ENCODE measurements at regions not wholly inside any gene's neighbourhood (a gene's known extent, or its start where the extent isn't known, plus 50 kb on each side); places are given as distances from the start of the nearest gene placed in this dataset.

- no peak for DNase-seq (ENCODE audit: low read depth)
Measured at GRCh38 chr4:11908712-11909111, 480.0 kb upstream of the HS3ST1 start.

GRCh38 chr4:11908205-11908604, 479.5 kb upstream of the HS3ST1 start:
- DNase-seq (ENCODE audit: low read depth): no peak

GRCh38 chr4:11904846-11905739, 476.4 kb upstream of the HS3ST1 start:
- no peak for DNase-seq (ENCODE audit: low read depth)

- DNase-seq (ENCODE audit: low read depth): no peak
Measured at GRCh38 chr4:11904117-11904535, 475.4 kb upstream of the HS3ST1 start.

- no peak for DNase-seq (ENCODE audit: low read depth)
Measured at GRCh38 chr4:11901089-11901488, 472.4 kb upstream of the HS3ST1 start.

- no peak for DNase-seq (ENCODE audit: low read depth)
Measured at GRCh38 chr4:11900359-11900758, 471.7 kb upstream of the HS3ST1 start.

- DNase-seq (ENCODE audit: low read depth): no peak
Measured at GRCh38 chr4:11898796-11899195, 470.1 kb upstream of the HS3ST1 start.

GRCh38 chr4:11895766-11896165, 467.1 kb upstream of the HS3ST1 start:
- no peak for DNase-seq (ENCODE audit: low read depth)

GRCh38 chr4:11894977-11895376, 466.3 kb upstream of the HS3ST1 start:
- no peak for DNase-seq (ENCODE audit: low read depth)

- DNase-seq (ENCODE audit: low read depth): no peak
Measured at GRCh38 chr4:11894221-11894620, 465.5 kb upstream of the HS3ST1 start.

- DNase-seq (ENCODE audit: low read depth): no peak
Measured at GRCh38 chr4:11889099-11889498, 460.4 kb upstream of the HS3ST1 start.

- DNase-seq (ENCODE audit: low read depth): no peak
Measured at GRCh38 chr4:11881947-11882346, 453.3 kb upstream of the HS3ST1 start.

GRCh38 chr4:11881364-11881763, 452.7 kb upstream of the HS3ST1 start:
- no peak for DNase-seq (ENCODE audit: low read depth)

GRCh38 chr4:11878241-11878640, 449.5 kb upstream of the HS3ST1 start:
- DNase-seq (ENCODE audit: low read depth): no peak

- no peak for DNase-seq (ENCODE audit: low read depth)
Measured at GRCh38 chr4:11876104-11876503, 447.4 kb upstream of the HS3ST1 start.

GRCh38 chr4:11869191-11869870, 440.6 kb upstream of the HS3ST1 start:
- DNase-seq (ENCODE audit: low read depth): no peak

GRCh38 chr4:11866391-11866790, 437.7 kb upstream of the HS3ST1 start:
- DNase-seq (ENCODE audit: low read depth): no peak

GRCh38 chr4:11860996-11861395, 432.3 kb upstream of the HS3ST1 start:
- no peak for DNase-seq (ENCODE audit: low read depth)

GRCh38 chr4:11857881-11858280, 429.2 kb upstream of the HS3ST1 start:
- DNase-seq (ENCODE audit: low read depth): no peak

GRCh38 chr4:11847167-11847566, 418.5 kb upstream of the HS3ST1 start:
- no peak for DNase-seq (ENCODE audit: low read depth)

GRCh38 chr4:11843927-11844326, 415.2 kb upstream of the HS3ST1 start:
- no peak for DNase-seq (ENCODE audit: low read depth)

- DNase-seq (ENCODE audit: low read depth): no peak
Measured at GRCh38 chr4:11843340-11843739, 414.6 kb upstream of the HS3ST1 start.

GRCh38 chr4:11842620-11843263, 414.0 kb upstream of the HS3ST1 start:
- no peak for DNase-seq (ENCODE audit: low read depth)
